Loucy (cell line): ENCODE measurements at regions not wholly inside any gene's neighbourhood (a gene's known extent, or its start where the extent isn't known, plus 50 kb on each side); places are given as distances from the start of the nearest gene placed in this dataset.
"Not testable (repeated sequence)": the region's sequence is repeated elsewhere in the genome, so short reads cannot be mapped to it uniquely, and the experiment has no call there.

Source experiments
- H2AFZ ChIP-seq: fragments of 200-600 bp; sonication (generic); 2 replicates; pipeline ENCODE4 v1.6.0; 2016; ENCODE audit warnings: antibody characterized with exemption, mild to moderate bottlenecking, low read length, moderate library complexity
- H3F3A ChIP-seq: fragments of 200-600 bp; 2 replicates; pipeline ENCODE4 v1.6.0; 2016; ENCODE audit warnings: antibody characterized with exemption, low read depth, mild to moderate bottlenecking
- H3K27me3 ChIP-seq: fragments of 200-600 bp; sonication (generic); 2 replicates; pipeline ENCODE4 v1.6.1; 2014; ENCODE audit warnings: low read length, mild to moderate bottlenecking; ENCODE audit not compliant: insufficient read depth, poor library complexity, severe bottlenecking
- H3K36me3 ChIP-seq: fragments of 200-600 bp; sonication (generic); 2 replicates; pipeline ENCODE4 v1.6.1; 2016; ENCODE audit warnings: low read length; ENCODE audit not compliant: insufficient read depth
- H3K4me1 ChIP-seq: fragments of 200-600 bp; sonication (generic); 2 replicates; pipeline ENCODE4 v1.5.1; 2014; ENCODE audit warnings: low read length, mild to moderate bottlenecking; ENCODE audit not compliant: insufficient read depth, poor library complexity, severe bottlenecking
- H3K4me2 ChIP-seq: fragments of 200-600 bp; sonication (generic); 2 replicates; pipeline ENCODE4 v1.6.0; 2014; ENCODE audit warnings: antibody characterized with exemption, low read length, low read depth, mild to moderate bottlenecking; ENCODE audit not compliant: poor library complexity, severe bottlenecking
- H3K4me3 ChIP-seq: fragments of 200-600 bp; sonication (generic); 2 replicates; pipeline ENCODE4 v1.5.1; 2014; ENCODE audit warnings: low read length, mild to moderate bottlenecking, mixed read lengths; ENCODE audit not compliant: poor library complexity, severe bottlenecking
- H3K79me2 ChIP-seq: fragments of 200-600 bp; sonication (generic); 2 replicates; pipeline ENCODE4 v1.6.1; 2014; ENCODE audit warnings: low read length; ENCODE audit not compliant: insufficient read depth
- H3K9ac ChIP-seq: fragments of 200-600 bp; sonication (generic); 2 replicates; pipeline ENCODE4 v1.6.0; 2014; ENCODE audit warnings: mild to moderate bottlenecking, low read depth, low read length, moderate library complexity; ENCODE audit not compliant: poor library complexity, severe bottlenecking
- H3K9me2 ChIP-seq: fragments of 200-600 bp; sonication (generic); replicated peaks from 2 replicates; pipeline ENCODE4 v1.6.1; 2016; ENCODE audit warnings: low read depth, low read length, mixed read lengths
- H3K9me3 ChIP-seq: fragments of 200-600 bp; sonication (generic); 2 replicates; pipeline ENCODE4 v1.6.1; 2014; ENCODE audit warnings: mild to moderate bottlenecking, antibody characterized with exemption, low read length, low read depth; ENCODE audit not compliant: insufficient read depth
- H4K20me1 ChIP-seq: fragments of 200-600 bp; sonication (generic); 2 replicates; pipeline ENCODE4 v1.6.0; 2014; ENCODE audit warnings: antibody characterized with exemption, low read length, mild to moderate bottlenecking; ENCODE audit not compliant: insufficient read depth, poor library complexity, severe bottlenecking

DNA sequence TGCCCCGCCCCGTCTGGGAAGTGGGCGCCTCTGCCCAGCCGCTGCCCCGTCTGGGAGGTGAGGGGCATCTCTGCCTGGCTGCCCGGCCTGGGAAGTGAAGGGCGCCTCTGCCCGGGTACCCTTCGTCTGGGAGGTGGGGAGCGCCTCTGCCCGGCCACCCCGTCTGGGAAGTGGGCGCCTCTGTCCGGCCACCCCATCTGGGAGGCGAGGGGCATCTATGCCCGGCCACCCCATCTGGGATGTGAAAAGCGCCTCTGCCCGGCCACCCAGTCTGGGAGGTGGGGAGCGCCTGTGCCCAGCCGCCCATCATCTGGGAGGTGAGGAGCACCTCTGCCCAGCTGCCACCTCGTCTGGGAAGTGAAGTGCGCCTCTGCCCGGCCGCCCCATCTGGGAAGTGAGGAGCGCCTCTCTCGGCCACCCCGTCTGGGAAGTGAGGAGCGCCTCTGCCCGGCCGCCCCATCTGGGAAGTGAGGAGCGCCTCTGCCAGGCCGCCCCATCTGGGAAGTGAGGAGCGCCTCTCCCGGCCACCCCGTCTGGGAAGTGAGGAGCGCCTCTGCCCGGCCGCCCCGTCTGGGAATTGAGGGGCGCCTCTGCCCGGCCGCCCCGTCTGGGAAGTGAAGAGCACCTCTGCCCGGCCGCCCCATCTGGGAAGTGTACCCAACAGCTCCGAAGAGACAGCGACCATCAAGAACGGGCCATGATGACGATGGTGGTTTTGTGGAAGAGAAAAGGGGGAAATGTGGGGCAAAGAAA is 58.3 kb upstream of the PARP8 start:
- not testable (repeated sequence) for H3K36me3 ChIP-seq, H3F3A ChIP-seq, H3K4me2 ChIP-seq, H3K4me1 ChIP-seq, H3K9me3 ChIP-seq, H3K9ac ChIP-seq, H3K4me3 ChIP-seq, H3K9me2 ChIP-seq, H2AFZ ChIP-seq, H3K27me3 ChIP-seq, H4K20me1 ChIP-seq, H3K79me2 ChIP-seq

DNA sequence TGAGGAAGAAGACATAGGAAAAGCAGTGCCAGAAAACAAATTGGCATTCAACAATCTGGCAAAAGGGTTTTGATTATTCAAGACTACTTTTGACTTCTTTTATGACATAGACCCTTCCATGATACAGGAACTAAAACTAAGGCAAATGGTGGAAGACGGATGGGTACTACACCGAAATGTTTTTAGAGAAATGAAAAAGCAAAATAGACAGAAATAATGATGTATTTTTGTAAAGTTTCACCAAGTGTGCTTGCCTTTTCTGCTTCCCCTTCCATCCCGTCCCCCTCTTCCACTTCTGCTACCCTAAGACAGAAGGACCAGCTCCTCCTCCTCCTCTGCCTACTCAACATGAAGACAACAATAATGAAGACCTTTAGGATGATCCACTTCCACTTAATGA is 53.4 kb upstream of the PARP8 start:
- not testable (repeated sequence) for H4K20me1 ChIP-seq, H3K4me3 ChIP-seq, H2AFZ ChIP-seq, H3K9ac ChIP-seq, H3F3A ChIP-seq, H3K9me2 ChIP-seq, H3K36me3 ChIP-seq, H3K27me3 ChIP-seq, H3K4me2 ChIP-seq, H3K4me1 ChIP-seq, H3K79me2 ChIP-seq, H3K9me3 ChIP-seq
